Lung microvascular endothelial cell (primary cell): ENCODE measurements at regions not wholly inside any gene's neighbourhood (a gene's known extent, or its start where the extent isn't known, plus 50 kb on each side); places are given as distances from the start of the nearest gene placed in this dataset.

Experiments
- DNase-seq, 2 donors: peaks; one replicate each; pipeline versions ENCODE4 v3.0.0 to v3.0.0-alpha.2; 2010; ENCODE audit warnings: low read depth in 2 of 2

DNA sequence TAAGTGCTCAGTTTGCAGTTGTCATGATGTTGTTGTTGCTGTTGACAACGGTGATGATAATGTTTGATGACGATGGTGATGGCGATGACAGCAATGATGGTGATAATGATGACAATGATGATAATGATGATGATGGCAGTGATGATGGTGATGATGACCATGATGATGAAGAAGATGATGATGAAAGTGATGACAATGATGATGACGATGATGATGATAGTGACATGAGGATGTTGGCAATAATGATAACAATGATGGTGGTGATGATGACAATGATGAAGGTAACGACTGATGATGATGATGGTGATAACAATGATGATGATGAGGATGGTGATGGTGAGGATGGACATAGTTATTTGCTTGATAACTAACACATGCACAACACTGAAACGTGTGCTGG lies 778.5 kb downstream of the VRK1 start:
- no peak for DNase-seq

DNA sequence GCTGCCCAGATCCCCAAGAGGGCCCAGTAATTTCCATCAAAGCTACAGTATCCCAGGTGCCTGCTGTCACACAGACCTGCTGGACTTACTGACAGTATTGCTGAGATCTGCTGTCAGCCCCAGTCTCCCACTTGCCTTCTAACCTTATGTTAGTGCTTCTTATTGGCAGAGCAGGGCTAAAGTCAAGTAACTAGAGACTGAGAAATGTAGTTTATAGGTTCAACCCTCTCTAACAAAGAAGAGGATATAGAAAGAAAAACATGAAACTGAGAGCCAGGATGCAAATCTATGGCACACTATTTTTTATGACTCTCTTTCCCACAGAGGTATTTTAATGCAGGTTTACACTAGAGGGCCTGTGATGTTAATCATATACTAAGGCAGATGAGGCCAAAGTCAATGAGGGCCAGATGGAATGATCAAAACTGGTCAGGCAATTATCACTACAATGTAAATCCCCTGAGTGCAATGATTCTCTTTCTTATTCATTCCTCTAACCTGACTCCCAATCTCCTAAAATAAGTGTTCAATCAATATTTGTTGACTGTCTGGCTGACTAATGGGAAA lies 781.9 kb downstream of the VRK1 start:
- DNase-seq = no peak

DNA sequence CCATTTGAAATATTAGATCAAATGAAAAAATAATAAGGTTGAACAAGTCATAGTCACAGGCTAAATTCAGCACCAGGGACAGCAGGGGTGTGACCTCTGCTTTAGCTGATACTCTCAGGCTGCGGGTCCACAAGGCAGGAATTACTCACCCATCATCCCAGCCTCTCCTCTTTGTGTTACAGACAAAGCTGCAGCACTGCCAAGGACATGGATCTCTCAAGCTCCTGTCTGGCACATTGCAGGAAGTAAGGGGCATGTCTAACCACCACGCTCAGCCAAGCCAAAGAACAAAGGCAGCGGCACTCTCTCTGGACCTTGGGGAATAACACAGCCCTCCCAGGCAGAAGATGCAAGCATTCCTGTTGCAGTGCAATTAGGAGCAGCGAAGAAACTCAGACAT lies 783.8 kb downstream of the VRK1 start:
- DNase-seq = no peak

DNA sequence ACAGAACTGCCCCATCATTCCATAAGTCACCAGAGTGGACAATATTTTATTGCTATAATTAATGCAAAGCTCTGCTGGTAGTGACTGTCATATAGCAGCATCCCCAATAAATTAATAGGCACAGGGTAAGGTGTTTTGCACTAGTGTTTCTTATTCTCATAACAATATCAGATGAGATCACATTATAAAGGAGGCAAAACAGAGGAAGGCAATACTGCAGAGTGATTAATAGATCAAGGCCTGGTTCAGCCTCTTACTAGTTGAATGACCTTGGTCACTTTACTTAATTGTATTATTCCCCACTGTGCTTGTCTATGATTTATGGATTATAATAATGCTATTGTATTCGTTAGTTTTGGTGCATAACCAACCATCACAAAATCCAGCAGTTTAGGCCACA lies 784.8 kb downstream of the VRK1 start:
- DNase-seq = no peak

DNA sequence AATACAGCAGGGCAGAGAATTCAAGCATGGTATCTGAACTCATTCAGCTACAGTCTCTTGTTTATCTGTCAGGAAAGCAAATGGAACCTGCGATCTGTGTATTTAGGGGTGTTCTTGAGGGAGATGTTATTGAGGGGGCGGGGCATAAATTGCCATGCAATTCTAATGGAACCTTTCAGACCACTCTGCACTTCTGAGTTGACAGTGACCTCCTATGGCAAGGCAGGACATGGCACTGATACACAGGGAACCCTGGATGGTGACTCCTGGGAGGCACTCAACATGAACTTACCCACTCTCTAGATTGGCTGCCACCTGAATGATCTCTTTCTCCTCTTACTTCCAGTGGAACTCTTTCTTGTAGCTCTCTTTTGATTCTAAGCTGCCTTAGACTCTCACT lies 787.3 kb downstream of the VRK1 start:
- DNase-seq = no peak

DNA sequence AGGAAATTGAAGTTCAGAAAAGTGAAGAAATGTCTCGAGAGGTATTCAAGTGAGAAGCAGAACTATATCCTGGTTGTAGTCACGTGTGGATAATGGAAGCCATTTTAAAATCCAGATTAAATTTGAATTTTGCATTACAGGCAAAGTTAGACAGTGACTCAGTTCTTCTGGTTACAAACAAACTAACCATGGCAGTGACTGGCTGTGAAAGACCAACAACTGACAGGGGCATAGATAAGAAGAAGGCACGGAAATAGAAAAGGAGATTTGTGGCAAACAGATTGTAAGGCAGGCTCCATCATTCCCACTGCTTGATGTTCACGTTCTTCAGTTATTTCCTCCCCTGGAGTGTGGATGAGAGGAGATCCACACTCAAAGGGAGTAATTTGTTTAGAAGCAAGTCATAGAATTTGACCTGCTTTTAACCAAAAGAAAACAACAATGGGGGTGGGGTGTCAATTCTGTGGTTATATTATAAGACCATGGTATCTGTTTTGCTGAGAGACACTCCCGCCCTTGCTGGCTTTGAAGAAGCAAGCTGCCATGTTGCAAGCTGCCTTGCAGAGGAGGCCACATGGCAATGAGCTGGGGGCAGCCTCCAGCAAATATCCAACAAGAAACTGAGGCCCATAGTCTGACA lies 795.3 kb downstream of the VRK1 start:
- no peak for DNase-seq

DNA sequence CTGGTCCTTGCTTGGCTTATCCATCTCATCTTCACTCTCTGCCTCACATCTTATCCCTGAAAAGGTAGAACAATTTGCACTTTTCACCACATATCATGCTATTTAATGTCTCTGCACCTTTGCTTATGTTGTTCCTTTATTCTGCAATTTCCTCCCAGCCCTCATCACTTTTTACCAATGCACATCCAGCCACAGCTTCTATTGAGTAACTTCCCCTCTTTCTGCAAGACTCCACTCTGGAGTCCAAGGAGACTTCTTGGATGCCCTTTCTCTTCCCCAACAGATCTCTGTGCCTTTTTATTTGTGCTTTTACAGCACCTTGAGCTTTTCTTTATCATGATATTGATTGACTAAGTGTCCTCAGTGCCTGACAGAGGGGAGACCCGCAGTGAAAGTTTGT lies 797.1 kb downstream of the VRK1 start:
- no peak for DNase-seq

DNA sequence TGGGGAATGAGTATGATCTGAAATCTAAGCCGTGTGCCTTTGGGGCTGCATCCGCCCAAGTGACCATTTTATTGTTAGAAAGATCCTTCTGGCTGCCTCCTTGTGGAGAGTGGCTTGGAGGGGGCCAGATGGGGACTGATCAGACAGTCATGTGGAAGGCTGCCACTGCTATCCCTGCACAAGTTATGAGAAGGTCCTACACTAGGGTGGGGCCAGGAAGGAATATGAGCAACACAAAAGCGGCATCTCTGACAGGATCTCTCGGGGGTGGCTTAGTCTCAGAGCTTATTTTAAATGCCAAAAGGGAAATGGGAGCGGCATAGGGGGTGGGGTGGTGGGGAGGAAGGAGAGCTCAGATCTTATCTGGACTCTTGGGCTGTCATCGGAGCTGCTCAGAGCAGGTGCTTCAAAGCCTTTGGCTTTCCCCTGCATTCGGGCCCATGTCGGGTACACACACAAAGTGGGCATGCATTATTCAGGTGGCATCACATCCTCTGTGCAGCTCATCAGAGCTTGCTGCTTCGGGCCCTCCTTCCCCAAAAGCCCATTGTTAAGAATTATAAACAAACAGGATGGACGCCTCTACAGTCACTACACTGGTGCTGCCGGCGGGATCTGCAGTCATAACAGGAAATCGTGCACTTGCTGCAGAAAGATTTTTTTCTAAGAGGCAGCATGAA lies 805.4 kb downstream of the VRK1 start:
- no peak for DNase-seq

DNA sequence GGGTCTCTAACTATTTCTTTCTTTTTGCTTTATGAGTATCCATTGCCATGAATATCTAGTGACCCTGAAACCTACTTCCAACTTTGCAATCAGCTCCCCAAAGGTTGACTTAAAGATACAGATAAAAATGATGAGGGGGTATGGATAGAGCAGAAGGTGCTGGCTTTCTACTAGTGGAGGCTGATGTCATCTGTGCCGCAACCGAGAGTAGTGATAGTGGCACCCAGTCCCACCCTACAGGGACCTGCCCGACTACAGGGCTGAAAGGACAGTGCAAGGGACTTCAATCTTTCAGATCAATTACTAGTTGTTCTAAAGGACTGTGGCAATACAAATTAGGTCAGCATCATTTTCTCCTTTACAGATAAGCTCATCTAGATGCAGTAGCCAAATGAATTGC lies 806.0 kb downstream of the VRK1 start:
- no peak for DNase-seq

DNA sequence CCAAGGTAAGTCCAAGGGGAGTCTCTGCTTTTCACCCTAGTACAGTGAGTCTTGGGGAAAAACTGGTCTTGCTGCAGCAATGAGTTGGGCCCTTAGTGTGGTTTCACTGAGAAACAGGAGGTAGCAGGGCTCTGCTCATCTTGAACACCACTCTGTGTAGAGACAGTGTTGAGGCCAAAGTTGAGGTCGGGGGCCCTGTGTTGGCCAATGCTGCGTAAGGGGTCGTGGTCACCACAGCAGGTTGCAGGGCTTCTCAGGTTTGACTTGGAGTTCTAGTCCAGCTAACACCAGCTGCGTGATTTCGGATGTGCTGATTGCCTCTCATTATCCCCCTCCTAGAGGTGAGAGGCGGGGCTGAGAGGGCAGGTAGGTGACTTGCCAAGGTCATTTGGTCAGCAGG lies 807.5 kb downstream of the VRK1 start:
- DNase-seq = no peak

DNA sequence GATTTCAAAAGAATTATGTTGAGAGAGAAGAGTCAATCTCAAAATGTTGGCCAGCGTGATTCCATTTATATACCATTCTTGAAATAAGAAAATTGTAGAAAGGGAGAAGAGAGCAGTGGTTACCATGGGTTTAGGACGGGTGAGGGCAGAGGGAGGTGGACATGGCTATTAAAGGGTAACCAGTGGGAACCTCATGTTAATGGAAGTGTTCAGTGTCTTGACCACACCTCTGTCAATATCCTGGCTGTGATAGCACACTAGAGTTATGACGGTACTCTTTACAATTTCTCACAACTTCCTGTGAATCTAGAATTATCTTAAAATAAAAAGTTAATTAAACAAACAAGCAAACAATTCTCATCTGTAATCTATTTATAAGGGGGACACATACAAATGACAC lies 821.2 kb downstream of the VRK1 start:
- DNase-seq = no peak

DNA sequence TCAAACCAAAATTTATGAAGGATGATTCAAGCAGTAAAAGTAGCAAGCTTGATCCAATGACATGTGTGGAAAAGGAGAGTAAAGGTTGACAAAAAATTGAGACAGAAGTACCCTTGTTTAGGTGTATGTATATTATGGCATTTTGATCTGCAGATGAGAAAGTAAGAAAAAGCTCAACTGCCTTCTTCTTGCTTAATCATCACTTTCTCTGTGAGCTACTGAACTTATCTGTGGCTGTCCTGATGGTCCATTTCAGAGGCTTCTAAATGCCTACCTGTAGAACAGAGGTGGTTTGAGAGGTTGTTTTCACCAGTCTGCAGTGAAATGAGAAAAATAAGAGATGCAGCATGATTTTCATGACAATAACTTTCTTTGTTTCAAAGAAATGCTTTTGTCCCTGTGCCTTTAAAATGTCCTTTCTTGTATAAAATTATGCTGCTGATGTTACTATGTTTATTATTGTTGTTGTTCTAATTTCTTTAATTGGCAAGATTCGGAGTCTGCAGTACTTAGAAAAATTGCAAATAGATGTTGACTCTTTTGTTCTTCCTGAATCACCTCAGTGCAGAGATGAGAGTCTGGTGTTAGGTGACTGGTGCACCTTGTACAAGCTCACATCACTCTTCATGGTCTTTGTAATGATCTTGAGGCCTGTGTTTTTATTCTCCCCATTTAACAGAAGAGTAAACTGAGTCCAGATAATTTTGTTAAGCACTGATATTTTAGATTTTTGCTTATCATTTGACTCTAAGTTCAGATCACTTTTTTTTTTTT lies 821.9 kb downstream of the VRK1 start:
- no peak for DNase-seq

DNA sequence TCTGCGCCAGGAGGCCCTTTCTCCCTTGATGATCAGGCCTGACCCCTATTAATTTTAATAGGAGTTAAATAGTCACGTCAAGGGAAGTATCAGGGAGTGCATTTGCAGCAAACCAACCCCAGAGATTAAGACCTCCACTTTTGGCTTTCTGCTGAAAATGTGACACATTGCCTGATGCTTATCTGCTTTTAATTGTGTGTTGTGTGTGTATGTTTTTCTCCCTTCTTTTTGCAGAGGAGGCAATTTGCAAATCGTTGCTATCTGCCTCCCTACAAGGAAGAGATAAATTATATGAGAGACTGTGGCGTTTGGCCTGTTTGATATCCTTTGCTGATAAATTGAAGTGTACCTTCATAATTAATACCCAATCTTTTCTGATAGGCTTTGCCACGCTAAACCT lies 822.9 kb downstream of the VRK1 start:
- DNase-seq = no peak

DNA sequence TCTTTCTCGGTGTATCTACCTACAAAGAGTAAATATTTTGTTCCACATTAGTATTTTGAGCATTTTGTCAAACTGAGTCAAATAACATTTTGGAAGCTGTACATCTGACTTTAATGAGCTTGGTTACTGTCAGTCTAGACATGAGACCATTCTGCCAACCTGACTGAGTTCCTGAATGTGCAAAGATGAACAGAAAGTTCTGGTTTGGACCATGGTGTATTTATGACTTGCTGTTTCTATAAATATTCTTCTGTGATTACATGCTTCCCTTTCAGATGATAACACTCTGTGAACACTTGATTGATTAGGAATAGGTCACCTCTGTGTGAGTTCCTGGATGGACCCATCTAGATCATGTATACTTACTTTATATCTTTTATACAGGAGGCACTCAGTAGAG lies 827.8 kb downstream of the VRK1 start:
- no peak for DNase-seq

DNA sequence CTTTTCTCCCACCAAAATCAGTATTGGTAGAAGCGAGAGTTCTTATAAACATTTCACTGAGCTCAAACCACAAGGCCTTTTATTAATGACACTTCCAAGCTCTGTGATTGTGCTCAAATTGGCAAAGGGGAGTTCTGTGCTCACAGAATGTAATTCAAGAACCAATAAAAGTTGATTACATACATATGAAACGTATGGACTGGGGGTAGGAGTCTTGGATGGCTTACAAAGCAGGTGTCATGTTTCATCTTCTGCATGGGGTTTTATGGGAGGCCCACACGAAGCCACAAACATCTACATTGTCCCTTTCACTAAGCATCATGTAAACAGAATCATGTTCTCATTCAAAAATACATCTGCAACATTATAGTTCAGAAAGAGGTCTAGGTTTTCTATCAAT lies 828.3 kb downstream of the VRK1 start:
- DNase-seq = no peak

DNA sequence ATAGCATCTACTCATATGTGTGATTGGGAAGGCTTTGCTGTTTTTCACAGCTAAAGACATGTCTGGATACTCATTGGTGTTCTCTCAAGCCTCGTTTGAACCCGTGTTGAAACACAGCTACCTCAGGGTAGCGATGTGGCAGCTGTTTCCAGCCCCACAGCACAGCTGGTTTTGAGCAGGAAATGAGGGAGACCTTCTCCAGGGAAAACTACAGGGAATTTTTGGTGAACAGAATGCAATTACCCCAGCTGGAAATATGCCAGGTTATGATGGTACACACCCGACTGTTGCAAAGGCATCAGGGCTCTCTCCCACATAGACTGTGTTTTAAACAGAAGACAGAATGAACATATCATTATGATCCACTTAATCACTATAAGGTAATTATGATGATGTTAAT lies 828.9 kb downstream of the VRK1 start:
- no peak for DNase-seq

DNA sequence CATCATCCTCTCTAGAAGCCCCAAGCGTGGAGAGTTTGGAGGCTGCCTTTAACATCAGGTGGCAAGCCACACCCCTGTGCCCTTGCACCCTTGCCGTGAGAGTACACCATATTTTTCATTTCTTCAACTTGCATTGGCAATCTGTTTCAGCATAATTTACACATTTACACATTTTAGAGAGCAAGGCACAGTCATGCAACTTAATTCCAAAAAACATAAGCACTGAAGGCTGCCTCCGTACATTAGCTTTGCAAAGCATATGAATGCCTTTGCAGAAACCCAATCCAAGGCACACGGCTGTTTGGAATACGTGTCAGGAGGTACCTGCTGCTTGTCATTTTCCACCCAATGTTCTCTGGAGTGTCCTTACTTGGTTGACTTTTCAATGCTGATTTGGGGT lies 833.1 kb downstream of the VRK1 start:
- no peak for DNase-seq

DNA sequence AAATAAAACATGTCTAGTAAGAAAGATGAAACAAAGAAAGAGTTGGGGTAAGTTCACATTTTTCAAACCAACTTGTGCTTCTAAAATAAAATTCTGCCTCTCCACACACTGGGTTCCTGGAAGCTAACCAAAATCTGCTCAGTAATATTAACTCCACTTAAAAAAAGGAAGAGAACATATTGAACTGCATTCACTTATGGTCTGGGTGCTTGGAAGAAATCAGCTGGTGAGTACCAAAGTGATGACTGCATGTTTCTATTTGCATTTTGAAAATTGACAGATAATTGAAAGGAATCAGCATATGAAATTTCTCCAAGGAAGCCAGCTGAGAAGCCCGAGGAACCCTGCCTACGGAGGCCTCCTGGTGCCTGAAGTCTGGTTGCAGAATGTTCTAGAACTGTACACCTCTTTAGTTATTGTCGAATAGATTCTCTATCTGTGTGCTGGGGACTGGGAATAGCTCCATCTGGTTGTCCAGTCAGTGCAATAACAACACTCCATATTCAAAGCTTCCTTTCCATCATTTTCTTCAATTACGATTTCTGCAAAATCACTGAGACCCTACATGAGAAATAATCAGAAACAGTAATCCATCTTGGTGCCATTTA lies 836.1 kb downstream of the VRK1 start:
- no peak for DNase-seq

DNA sequence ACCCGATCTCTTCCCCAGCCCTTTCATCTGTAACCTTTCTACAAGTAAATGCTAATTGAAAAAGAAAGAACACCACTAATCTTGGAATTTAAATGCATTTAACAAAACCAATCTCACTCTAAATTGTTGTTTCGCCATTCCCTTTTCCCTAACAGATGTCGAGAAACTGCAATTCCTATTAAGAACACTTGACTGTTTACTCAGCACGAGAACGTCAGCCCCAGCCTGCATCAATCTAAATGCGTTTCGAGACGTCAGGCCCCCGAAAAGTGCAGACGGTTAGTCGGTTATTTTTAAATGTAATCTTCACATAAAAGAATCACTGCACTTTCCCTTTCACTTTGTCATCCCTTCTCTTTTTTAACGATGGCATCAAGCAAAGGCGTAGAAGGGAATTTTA lies 837.6 kb downstream of the VRK1 start:
- no peak for DNase-seq

DNA sequence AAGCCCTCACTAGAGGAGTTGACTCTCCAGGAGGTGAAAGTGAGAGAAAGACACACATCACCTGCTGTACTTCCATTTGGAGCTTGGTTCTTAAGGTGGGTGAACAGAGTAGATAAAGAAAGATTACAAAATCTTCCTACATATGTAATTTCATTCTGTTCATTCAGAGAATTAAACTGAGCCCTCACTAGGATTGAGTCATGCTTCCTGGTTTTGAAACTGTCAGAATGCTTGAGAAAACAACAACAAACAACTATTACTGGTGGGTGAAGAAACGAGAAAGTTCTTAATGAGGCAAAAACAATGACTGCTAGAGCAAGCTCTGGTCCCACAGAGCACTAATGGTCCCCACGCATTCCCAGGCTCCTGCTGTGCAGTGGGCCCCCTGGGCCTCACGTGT lies 841.7 kb downstream of the VRK1 start:
- no peak for DNase-seq

DNA sequence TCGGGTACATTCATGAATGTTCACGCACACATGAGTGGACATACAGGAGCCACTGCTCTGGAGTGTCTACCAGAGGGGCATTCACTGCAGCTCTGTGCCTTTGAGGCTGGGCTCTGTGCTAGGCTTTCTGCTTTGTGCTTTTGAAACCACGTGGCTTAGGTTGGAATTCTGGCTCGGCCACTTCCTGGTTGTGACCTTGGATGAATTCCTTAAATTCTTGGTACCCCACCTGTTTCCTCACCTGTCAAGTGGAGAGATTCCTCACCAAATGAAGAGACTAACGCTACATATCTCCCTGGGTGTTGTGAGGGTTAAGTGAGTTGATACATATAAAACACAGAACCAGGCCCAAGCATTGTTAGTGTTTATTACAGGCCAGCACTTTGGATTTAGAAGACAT lies 842.8 kb downstream of the VRK1 start:
- no peak for DNase-seq

DNA sequence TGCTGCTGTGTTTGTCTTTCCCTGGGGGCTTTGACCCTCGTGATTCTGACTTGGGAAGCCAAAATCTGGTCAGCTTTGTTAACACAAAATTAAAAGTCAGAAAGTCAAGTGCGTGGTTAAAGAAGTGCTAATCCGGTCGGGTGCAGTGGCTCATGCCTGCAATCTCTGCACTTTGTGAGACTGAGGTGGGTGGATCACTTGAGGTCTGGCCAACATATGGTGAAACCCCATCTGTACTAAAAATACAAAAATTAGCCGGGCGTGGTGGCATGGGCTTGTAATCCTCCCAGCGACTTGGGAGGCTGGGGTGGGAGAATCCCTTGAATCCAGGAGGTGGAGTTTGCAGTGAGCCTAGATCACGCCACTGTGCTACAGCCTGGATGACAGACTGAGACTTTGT lies 844.6 kb downstream of the VRK1 start:
- DNase-seq = no peak
